ENCODE measurements at regions not wholly inside any gene's neighbourhood (a gene's known extent, or its start where the extent isn't known, plus 50 kb on each side); places are given as distances from the start of the nearest gene placed in this dataset.
"Not testable (repeated sequence)": the region's sequence is repeated elsewhere in the genome, so short reads cannot be mapped to it uniquely, and the experiment has no call there.

DNA sequence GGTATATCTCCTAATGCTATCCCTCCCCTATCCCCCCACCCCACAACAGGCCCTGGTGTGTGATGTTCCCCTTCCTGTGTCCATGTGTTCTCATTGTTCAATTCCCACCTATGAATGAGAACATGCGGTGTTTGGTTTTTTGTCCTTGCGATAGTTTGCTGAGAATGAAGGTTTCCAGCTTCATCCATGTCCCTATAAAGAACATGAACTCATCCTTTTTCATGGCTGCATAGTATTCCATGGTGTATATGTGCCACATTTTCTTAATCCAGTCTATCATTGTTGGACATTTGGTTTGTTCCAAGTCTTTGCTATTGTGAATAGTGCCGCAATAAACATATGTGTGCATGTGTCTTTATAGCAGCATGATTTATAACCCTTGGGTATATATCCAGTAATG is 77.7 kb upstream of the CXCL13 start:
- ATAC-seq; H3K9me3 Mint-ChIP-seq (ENCODE audit: low read depth); POLR2A ChIA-PET; H3K36me3 Mint-ChIP-seq (ENCODE audit: low read depth); DNase-seq; H3K27ac Mint-ChIP-seq; H3K4me1 Mint-ChIP-seq; H3K4me3 Mint-ChIP-seq: not testable (repeated sequence)
- CTCF ChIA-PET, result interaction anchor here (0.6 to 1.1 kb wide), 2 partner anchors 9 to 56 kb away, joined by 3 to 5 read pairs; no protein-coding TSS in a partner anchor
- H3K27me3 Mint-ChIP-seq, result peaks cover 32% of the 10 kb centered on the region
- intact Hi-C loops (cut with DNase I, micrococcal nuclease), result loop anchor here in 1 of 2 experiments (2.0 kb wide), 1 partner anchor 59 kb away; no protein-coding TSS in a partner anchor

DNA sequence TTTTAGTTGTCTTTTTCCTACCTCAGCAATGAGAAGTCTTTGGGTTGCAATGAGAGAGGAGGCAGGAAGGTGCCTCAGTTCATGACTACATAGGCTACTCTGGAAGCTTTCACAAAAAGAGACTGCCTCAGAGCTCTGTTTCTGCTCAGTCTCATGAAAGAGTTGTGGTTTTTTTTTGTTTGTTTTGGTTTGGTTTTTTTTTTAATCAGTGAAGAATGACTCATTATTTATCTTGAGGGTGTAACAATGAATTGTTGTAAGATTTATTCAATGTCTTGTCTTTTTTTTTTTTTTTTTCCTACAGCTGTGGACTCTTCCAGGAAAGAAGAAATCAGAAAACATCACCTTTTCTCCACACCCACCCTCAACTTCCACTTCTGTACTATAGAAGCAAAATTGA is 67.5 kb upstream of the CXCL13 start:
- intact Hi-C loops (cut with DNase I, micrococcal nuclease), result loop anchor here (1.0 to 2.0 kb wide), 2 partner anchors 43 to 49 kb away; no protein-coding TSS in a partner anchor
- Mint-ChIP-seq H3K4me1 (peaks cover 19% of the 10 kb centered on the region), H3K4me3 (no peak overlapping the region), H3K27ac (peak overlapping the region; percentile 27), H3K36me3 (ENCODE audit: low read depth) (peaks cover 3% of the 10 kb centered on the region), H3K9me3 (ENCODE audit: low read depth) (peaks cover 4% of the 10 kb centered on the region), H3K27me3 (peaks cover 42% of the 10 kb centered on the region)
- ChIA-PET CTCF (interaction anchor here (0.6 to 2.3 kb wide), 4 partner anchors 13 to 293 kb away, joined by 3 to 7 read pairs (median 3); no protein-coding TSS in a partner anchor), POLR2A (interaction anchor here (0.6 kb wide), 1 partner anchor 567 kb away, joined by 3 read pairs; no protein-coding TSS in a partner anchor)
- DNase-seq (peak; percentile 7), ATAC-seq (peak; percentile 93)

DNA sequence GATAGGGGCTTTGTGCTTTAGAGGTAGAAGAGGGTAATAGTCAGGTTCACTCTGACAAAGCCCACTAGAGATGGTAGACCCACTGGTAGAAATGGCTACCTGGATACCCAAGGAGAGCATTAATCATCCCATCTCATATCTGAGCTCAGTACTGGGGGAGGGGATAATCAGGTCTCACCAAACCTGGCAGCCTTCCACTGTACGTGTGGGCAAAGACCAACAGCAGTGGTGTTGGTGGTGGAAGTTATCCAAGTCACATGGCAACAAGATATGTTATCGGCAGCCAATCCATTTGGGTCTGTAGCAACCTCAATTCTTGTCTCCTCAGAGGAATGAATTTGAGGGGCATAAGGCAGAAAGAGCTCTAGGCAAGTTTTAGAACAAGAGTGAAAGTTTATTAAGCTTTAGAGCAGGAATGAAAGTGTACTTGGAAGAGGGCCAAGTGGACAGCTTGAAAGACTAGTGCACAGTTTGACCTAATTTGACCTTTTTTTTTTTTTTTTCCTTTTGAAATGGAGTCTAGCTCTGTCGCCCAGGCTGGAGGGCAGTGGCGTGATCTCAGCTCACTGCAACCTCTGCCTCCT is 67.0 kb upstream of the CXCL13 start:
- H3K4me3 Mint-ChIP-seq, result no peak overlapping the region
- H3K9me3 Mint-ChIP-seq (ENCODE audit: low read depth), result peaks cover 4% of the 10 kb centered on the region
- DNase-seq, result peak; percentile 26
- CTCF ChIA-PET, result interaction anchor here (0.6 to 2.3 kb wide), 4 partner anchors 13 to 293 kb away, joined by 3 to 7 read pairs (median 4); no protein-coding TSS in a partner anchor
- peaks cover 19% of the 10 kb centered on the region for H3K4me1 Mint-ChIP-seq
- ATAC-seq, result peak; percentile 59
- peak overlapping the region; percentile 27 for H3K27ac Mint-ChIP-seq
- peaks cover 3% of the 10 kb centered on the region for H3K36me3 Mint-ChIP-seq (ENCODE audit: low read depth)
- intact Hi-C loops (cut with DNase I, micrococcal nuclease), result loop anchor here (1.0 to 2.0 kb wide), 2 partner anchors 43 to 48 kb away; no protein-coding TSS in a partner anchor
- H3K27me3 Mint-ChIP-seq, result peaks cover 45% of the 10 kb centered on the region
- POLR2A ChIA-PET, result no interaction called here
